ENCODE measurements at regions not wholly inside any gene's neighbourhood (a gene's known extent, or its start where the extent isn't known, plus 50 kb on each side); places are given as distances from the start of the nearest gene placed in this dataset.

- no peak for TF ChIP-seq PHF8 (conservative IDR thresholded peaks at IDR 0.05; ENCODE audit: low read depth, low read length)
Observed at GRCh38 chr20:60628749-60629148, 623.3 kb upstream of the CDH4 start (continued).

Measured in H1 (cell line).